ENCODE measurements at regions not wholly inside any gene's neighbourhood (a gene's known extent, or its start where the extent isn't known, plus 50 kb on each side); places are given as distances from the start of the nearest gene placed in this dataset.
"Not testable (repeated sequence)": the region's sequence is repeated elsewhere in the genome, so short reads cannot be mapped to it uniquely, and the experiment has no call there.

- peaks cover 25% of the 10 kb centered on the region for H3K36me3 ChIP-seq (ENCODE audit: insufficient read depth, low read length)
- no peak overlapping the region for H3K4me3 ChIP-seq (ENCODE audit: low read depth, low read length)
- H2AFZ ChIP-seq (ENCODE audit: low read length, unreplicated experiment): no peak overlapping the region
- H3K27me3 ChIP-seq (ENCODE audit: insufficient read depth, low read length): no peaks in the 10 kb centered on the region
- no peaks in the 10 kb centered on the region for H3K79me2 ChIP-seq (ENCODE audit: control insufficient read depth, insufficient read depth, low read length, unreplicated experiment)
- H3K27ac ChIP-seq (ENCODE audit: low read depth, low read length): no peak overlapping the region
- H3K4me1 ChIP-seq (ENCODE audit: control insufficient read depth, insufficient read depth, low read length, unreplicated experiment): no peaks in the 10 kb centered on the region
Measured at GRCh38 chr6:144519426-144519825, 234.3 kb downstream of the UTRN start.

GRCh38 chr6:144528743-144529425 lies 243.7 kb downstream of the UTRN start:
- H3K4me3 ChIP-seq (ENCODE audit: low read depth, low read length): no peak overlapping the region
- H2AFZ ChIP-seq (ENCODE audit: low read length, unreplicated experiment): no peak overlapping the region
- H3K27ac ChIP-seq (ENCODE audit: low read depth, low read length): no peak overlapping the region

GRCh38 chr6:144530118-144530517 lies 245.0 kb downstream of the UTRN start:
- peaks cover 34% of the 10 kb centered on the region for H3K36me3 ChIP-seq (ENCODE audit: insufficient read depth, low read length)
- H2AFZ ChIP-seq (ENCODE audit: low read length, unreplicated experiment): no peak overlapping the region

More at GRCh38 chr6:144528743-144529425, 243.7 kb downstream of the UTRN start:
- peaks cover 43% of the 10 kb centered on the region for H3K36me3 ChIP-seq (ENCODE audit: insufficient read depth, low read length)
- H3K27me3 ChIP-seq (ENCODE audit: insufficient read depth, low read length): no peaks in the 10 kb centered on the region
- H3K4me1 ChIP-seq (ENCODE audit: control insufficient read depth, insufficient read depth, low read length, unreplicated experiment): peaks cover 7% of the 10 kb centered on the region
- H3K79me2 ChIP-seq (ENCODE audit: control insufficient read depth, insufficient read depth, low read length, unreplicated experiment): no peaks in the 10 kb centered on the region

GRCh38 chr6:144532238-144532637 lies 247.1 kb downstream of the UTRN start:
- not testable (repeated sequence) for H3K4me1 ChIP-seq (ENCODE audit: control insufficient read depth, insufficient read depth, low read length, unreplicated experiment); H3K4me3 ChIP-seq (ENCODE audit: low read depth, low read length); H2AFZ ChIP-seq (ENCODE audit: low read length, unreplicated experiment); H3K27me3 ChIP-seq (ENCODE audit: insufficient read depth, low read length); H3K27ac ChIP-seq (ENCODE audit: low read depth, low read length); H3K79me2 ChIP-seq (ENCODE audit: control insufficient read depth, insufficient read depth, low read length, unreplicated experiment)
- H3K36me3 ChIP-seq (ENCODE audit: insufficient read depth, low read length): peaks cover 25% of the 10 kb centered on the region

More at GRCh38 chr6:144530118-144530517, 245.0 kb downstream of the UTRN start:
- H3K27me3 ChIP-seq (ENCODE audit: insufficient read depth, low read length): no peaks in the 10 kb centered on the region
- no peak overlapping the region for H3K4me3 ChIP-seq (ENCODE audit: low read depth, low read length)
- no peaks in the 10 kb centered on the region for H3K79me2 ChIP-seq (ENCODE audit: control insufficient read depth, insufficient read depth, low read length, unreplicated experiment)
- H3K27ac ChIP-seq (ENCODE audit: low read depth, low read length): no peak overlapping the region
- H3K4me1 ChIP-seq (ENCODE audit: control insufficient read depth, insufficient read depth, low read length, unreplicated experiment): peaks cover 7% of the 10 kb centered on the region

- Histone ChIP-seq H3K79me2 (ENCODE audit: control insufficient read depth, insufficient read depth, low read length, unreplicated experiment) (no peaks in the 10 kb centered on the region), H2AFZ (ENCODE audit: low read length, unreplicated experiment) (no peak overlapping the region), H3K27me3 (ENCODE audit: insufficient read depth, low read length) (no peaks in the 10 kb centered on the region), H3K27ac (ENCODE audit: low read depth, low read length) (no peak overlapping the region), H3K4me1 (ENCODE audit: control insufficient read depth, insufficient read depth, low read length, unreplicated experiment) (no peaks in the 10 kb centered on the region), H3K36me3 (ENCODE audit: insufficient read depth, low read length) (peaks cover 25% of the 10 kb centered on the region), H3K4me3 (ENCODE audit: low read depth, low read length) (no peak overlapping the region)
Measured at GRCh38 chr6:144534180-144534579, 249.0 kb downstream of the UTRN start.

- Histone ChIP-seq H3K36me3 (ENCODE audit: insufficient read depth, low read length) (peaks cover 26% of the 10 kb centered on the region), H3K27ac (ENCODE audit: low read depth, low read length) (no peak overlapping the region), H3K79me2 (ENCODE audit: control insufficient read depth, insufficient read depth, low read length, unreplicated experiment) (no peaks in the 10 kb centered on the region), H3K4me3 (ENCODE audit: low read depth, low read length) (no peak overlapping the region), H3K27me3 (ENCODE audit: insufficient read depth, low read length) (no peaks in the 10 kb centered on the region), H2AFZ (ENCODE audit: low read length, unreplicated experiment) (no peak overlapping the region), H3K4me1 (ENCODE audit: control insufficient read depth, insufficient read depth, low read length, unreplicated experiment) (no peaks in the 10 kb centered on the region)
Measured at GRCh38 chr6:144535630-144536029, 250.5 kb downstream of the UTRN start.

GRCh38 chr6:144536079-144536478 lies 250.9 kb downstream of the UTRN start:
- H3K27ac ChIP-seq (ENCODE audit: low read depth, low read length): no peak overlapping the region
- H3K4me3 ChIP-seq (ENCODE audit: low read depth, low read length): no peak overlapping the region
- no peak overlapping the region for H2AFZ ChIP-seq (ENCODE audit: low read length, unreplicated experiment)
- H3K36me3 ChIP-seq (ENCODE audit: insufficient read depth, low read length): peaks cover 24% of the 10 kb centered on the region
- H3K79me2 ChIP-seq (ENCODE audit: control insufficient read depth, insufficient read depth, low read length, unreplicated experiment): no peaks in the 10 kb centered on the region
- H3K4me1 ChIP-seq (ENCODE audit: control insufficient read depth, insufficient read depth, low read length, unreplicated experiment): no peaks in the 10 kb centered on the region
- H3K27me3 ChIP-seq (ENCODE audit: insufficient read depth, low read length): no peaks in the 10 kb centered on the region

GRCh38 chr6:144543006-144543871 lies 258.1 kb downstream of the UTRN start:
- H3K36me3 ChIP-seq (ENCODE audit: insufficient read depth, low read length): peaks cover 24% of the 10 kb centered on the region; the same call in 1 of the 2 replicates
- peaks cover 7% of the 10 kb centered on the region for H3K4me1 ChIP-seq (ENCODE audit: control insufficient read depth, insufficient read depth, low read length, unreplicated experiment)
- H2AFZ ChIP-seq (ENCODE audit: low read length, unreplicated experiment): no peak overlapping the region
- no peak overlapping the region for H3K4me3 ChIP-seq (ENCODE audit: low read depth, low read length)
- no peak overlapping the region for H3K27ac ChIP-seq (ENCODE audit: low read depth, low read length)
- H3K27me3 ChIP-seq (ENCODE audit: insufficient read depth, low read length): no peaks in the 10 kb centered on the region
- no peaks in the 10 kb centered on the region for H3K79me2 ChIP-seq (ENCODE audit: control insufficient read depth, insufficient read depth, low read length, unreplicated experiment)

- Histone ChIP-seq H3K36me3 (ENCODE audit: insufficient read depth, low read length) (peaks cover 29% of the 10 kb centered on the region), H3K27me3 (ENCODE audit: insufficient read depth, low read length) (no peaks in the 10 kb centered on the region), H3K27ac (ENCODE audit: low read depth, low read length) (no peak overlapping the region), H3K79me2 (ENCODE audit: control insufficient read depth, insufficient read depth, low read length, unreplicated experiment) (no peaks in the 10 kb centered on the region), H3K4me3 (ENCODE audit: low read depth, low read length) (no peak overlapping the region), H2AFZ (ENCODE audit: low read length, unreplicated experiment) (no peak overlapping the region), H3K4me1 (ENCODE audit: control insufficient read depth, insufficient read depth, low read length, unreplicated experiment) (peaks cover 7% of the 10 kb centered on the region)
Measured at GRCh38 chr6:144544266-144544830, 259.2 kb downstream of the UTRN start.

- H3K27me3 ChIP-seq (ENCODE audit: insufficient read depth, low read length): no peaks in the 10 kb centered on the region
- no peak overlapping the region for H2AFZ ChIP-seq (ENCODE audit: low read length, unreplicated experiment)
- peaks cover 7% of the 10 kb centered on the region for H3K4me1 ChIP-seq (ENCODE audit: control insufficient read depth, insufficient read depth, low read length, unreplicated experiment)
- no peaks in the 10 kb centered on the region for H3K79me2 ChIP-seq (ENCODE audit: control insufficient read depth, insufficient read depth, low read length, unreplicated experiment)
- H3K27ac ChIP-seq (ENCODE audit: low read depth, low read length): no peak overlapping the region
- peaks cover 26% of the 10 kb centered on the region for H3K36me3 ChIP-seq (ENCODE audit: insufficient read depth, low read length)
- no peak overlapping the region for H3K4me3 ChIP-seq (ENCODE audit: low read depth, low read length)
Measured at GRCh38 chr6:144546807-144547206, 261.7 kb downstream of the UTRN start.

All from ACC112 (cell line).